ENCODE measurements at regions not wholly inside any gene's neighbourhood (a gene's known extent, or its start where the extent isn't known, plus 50 kb on each side); places are given as distances from the start of the nearest gene placed in this dataset.

- TF ChIP-seq CTCF (IDR thresholded peaks at IDR 0.05), result no peak
- TF ChIP-seq REST (IDR thresholded peaks at IDR 0.05; ENCODE audit: insufficient read depth in 1 of 2, low read depth in 2 of 2, low read length in 1 of 2), result no peak
- TF ChIP-seq POLR2AphosphoS5 (IDR thresholded peaks at IDR 0.05; ENCODE audit: low read depth, low read length), result no peak
- no peak for TF ChIP-seq SIN3A (IDR thresholded peaks at IDR 0.05; ENCODE audit: borderline replicate concordance, insufficient read depth, low read depth, low read length)
Measured at GRCh38 chr2:146697307-146697706, 1147.5 kb upstream of the ACVR2A start.
